HG03066 (cell line): ENCODE measurements at regions not wholly inside any gene's neighbourhood (a gene's known extent, or its start where the extent isn't known, plus 50 kb on each side); places are given as distances from the start of the nearest gene placed in this dataset.

Experiments used
- ATAC-seq: cut with Tn5 transposase; IDR thresholded peaks from one replicate; pipeline ENCODE4 v1.9.1; 2021; ENCODE audit warnings: low read depth; ENCODE audit not compliant: unreplicated experiment

DNA sequence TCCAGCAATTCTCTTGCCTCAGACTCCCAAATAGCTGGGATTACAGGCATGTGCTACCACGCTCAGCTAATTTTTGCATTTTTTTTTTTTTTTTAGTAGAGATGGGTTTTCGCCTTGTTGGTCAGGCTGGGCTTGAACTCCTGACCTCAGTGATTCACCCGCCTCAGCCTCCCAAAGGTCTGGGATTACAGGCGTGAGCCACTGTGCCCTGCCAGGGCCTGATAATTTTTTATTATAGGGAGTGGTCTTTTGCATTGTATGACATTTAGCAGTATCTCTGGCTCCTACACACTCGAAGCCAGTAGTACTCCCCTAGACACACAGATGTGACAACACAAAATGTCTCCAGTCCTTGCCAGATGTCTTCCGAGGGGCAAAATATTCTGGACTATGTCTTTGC lies 124.0 kb downstream of the DKK1 start:
- ATAC-seq: no peak

DNA sequence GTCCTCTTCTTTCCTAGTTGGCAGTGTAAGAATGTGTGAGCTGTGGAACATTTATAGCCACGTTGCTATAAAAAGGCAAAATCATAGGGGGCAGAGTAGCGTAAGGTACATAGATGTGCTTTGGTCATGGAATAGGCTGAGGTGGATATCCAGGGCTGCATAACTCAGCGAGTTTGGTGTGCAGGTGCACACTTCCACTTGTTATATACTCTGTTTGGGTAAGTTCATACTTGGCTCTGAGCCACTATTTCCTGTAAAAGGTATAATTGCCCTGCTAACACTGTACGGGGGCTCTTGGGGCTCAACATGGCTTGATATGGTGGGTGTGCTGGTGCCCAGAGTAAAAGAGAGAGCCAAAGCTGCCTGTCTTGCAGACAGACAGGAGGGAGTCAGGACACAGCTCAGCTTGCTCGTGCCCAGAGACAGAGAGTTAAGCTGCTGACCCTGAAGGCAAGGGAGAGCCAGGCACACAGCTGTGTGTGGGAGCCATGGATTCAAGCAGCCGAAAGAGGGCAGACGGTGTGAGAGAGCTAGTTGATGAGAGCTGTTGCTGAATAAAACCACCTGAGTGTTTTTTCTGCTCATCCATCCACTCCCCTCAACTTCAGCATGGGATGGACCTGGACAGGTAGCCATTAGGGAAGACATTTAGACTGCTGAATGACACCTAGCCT lies 126.7 kb downstream of the DKK1 start:
- ATAC-seq: no peak

DNA sequence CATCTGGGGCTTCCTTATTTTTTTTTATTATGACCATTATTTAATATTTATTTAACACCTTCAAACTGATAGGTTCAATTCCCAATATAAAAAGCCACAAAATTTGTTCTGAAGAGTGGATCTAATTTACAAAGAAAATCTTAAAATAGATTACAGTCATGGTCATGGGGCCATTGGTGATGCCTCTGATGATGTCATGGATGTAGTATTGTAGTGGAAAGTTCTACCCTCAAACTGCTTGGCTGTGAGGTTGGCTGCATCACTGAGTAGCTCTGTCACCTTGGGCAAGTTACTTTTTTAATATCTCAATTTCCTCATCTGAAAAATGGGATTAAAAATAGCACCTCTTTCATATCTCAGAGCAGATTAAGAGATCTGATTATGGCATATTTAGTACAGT lies 128.5 kb downstream of the DKK1 start:
- no peak for ATAC-seq

- ATAC-seq: no peak
Measured at GRCh38 chr10:52443419-52444388, 129.6 kb downstream of the DKK1 start.

GRCh38 chr10:52446391-52446790 lies 132.3 kb downstream of the DKK1 start:
- ATAC-seq: no peak

DNA sequence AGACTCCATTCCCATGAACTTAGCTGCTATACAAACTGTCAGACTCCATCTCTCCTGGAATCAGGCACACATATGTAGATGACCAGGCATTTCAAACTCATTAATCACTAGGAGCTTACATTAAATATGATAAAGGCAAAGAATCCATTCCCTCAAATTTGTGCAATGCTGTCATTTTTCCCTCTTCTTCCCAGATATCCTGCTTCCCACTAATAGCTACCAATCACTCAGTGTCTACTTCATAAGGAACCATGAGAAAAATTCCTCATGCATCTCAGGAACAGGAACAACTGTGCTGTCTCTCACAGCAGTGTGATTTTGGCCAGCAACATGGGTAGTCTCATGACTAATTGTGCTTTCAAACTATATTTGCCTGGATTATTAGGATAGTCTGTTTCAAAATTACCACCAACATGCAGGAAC lies 133.9 kb downstream of the DKK1 start:
- no peak for ATAC-seq

GRCh38 chr10:52450762-52451291 lies 136.7 kb downstream of the DKK1 start:
- no peak for ATAC-seq

GRCh38 chr10:52451817-52452216 lies 137.7 kb downstream of the DKK1 start:
- ATAC-seq: no peak

GRCh38 chr10:52452600-52453493 lies 138.8 kb downstream of the DKK1 start:
- ATAC-seq: no peak

- ATAC-seq: no peak
Measured at GRCh38 chr10:52453501-52453900, 139.4 kb downstream of the DKK1 start.

GRCh38 chr10:52454491-52454890 lies 140.4 kb downstream of the DKK1 start:
- ATAC-seq: no peak

DNA sequence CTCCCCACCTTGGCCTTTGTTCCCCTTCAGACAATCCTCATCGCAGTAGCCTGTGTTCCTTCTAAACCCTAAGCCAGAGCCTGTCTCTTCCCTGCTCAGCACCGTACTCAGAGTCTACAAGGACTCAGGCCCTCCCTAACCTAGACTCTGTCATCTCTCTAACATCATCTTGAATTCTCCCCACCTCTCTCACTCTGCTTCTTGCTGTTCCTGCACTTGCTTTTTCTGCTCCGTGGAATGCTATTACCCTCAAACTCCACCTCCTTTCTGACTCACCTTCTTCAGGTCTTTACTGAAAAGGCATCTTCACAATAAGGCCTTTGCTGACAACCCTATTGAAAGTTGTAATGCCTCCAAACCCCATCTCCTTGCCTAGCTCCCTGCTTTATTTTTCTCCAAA lies 141.0 kb downstream of the DKK1 start:
- no peak for ATAC-seq

DNA sequence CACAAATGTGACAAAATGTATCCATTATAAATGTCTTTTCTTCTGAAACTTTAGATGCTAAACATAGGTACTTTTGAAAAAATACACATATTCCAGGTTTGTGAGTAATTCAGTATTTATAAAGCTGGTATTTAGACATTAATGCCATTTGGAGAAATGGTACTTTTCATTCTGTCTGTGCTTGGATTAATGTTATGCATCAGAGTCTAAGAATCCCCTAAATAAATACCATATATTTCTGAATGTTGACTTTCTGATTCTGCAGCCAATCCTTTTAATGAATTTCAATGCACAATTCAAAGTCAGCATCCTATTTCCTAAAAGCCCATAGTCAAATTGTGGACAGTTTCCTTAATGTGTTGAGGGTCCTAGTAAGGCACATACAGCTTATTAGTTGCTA lies 145.0 kb downstream of the DKK1 start:
- no peak for ATAC-seq

DNA sequence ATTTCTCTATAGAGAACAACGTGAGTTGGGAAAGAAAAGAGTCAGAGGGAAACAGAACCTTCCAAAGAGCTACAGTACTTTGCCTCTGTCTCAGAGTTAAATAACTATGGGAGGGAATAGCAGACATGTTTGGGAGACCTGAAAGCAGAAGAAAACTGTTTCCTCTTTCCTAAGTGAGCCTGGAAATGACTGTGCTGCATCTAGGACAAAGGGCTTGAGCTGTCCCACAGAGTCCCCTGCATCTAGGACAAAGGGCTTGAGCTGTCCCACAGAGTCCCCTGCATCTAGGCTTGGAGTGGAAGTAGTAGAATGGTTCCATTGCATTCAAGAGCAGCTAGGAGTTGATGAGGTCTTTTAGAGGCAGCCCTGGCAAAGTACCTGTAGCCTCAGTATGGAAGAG lies 149.7 kb downstream of the DKK1 start:
- no peak for ATAC-seq

DNA sequence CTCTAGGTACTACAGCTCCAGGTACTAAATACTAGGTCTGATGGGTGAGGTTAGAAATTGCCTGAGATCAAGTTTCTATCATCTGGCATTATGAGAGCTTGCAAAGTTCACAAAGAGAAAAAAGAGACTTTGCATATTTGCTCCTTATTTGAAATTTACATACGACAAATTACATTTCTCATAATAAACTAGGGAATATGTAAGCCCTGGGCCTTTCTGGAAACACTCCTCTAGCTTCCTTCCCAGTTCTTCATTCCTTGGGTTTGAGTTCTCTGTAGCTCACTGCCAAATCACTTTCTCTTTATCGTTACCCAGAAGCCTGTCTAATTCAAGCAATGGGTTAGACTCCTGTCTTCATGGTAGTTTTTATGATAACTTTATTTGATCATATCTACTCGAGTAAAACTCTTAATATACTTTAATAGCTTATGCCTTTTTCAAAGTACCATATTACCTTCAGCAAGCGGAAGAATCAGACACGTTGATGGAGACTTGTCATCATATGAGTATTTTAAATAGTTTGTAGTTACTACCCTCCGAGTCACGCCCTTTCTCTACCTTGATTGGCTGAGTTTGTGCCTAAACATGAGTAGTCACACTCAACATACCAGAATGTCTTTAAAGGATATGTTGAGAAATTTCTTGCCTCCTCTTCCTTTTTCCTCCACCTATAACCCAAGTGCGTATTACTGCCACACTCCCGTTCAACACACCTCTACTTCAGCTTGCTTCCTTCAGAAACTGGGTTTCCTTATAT lies 150.5 kb downstream of the DKK1 start:
- no peak for ATAC-seq

GRCh38 chr10:52465202-52465601 lies 151.1 kb downstream of the DKK1 start:
- ATAC-seq: no peak

GRCh38 chr10:52466464-52466863 lies 152.4 kb downstream of the DKK1 start:
- ATAC-seq: no peak

DNA sequence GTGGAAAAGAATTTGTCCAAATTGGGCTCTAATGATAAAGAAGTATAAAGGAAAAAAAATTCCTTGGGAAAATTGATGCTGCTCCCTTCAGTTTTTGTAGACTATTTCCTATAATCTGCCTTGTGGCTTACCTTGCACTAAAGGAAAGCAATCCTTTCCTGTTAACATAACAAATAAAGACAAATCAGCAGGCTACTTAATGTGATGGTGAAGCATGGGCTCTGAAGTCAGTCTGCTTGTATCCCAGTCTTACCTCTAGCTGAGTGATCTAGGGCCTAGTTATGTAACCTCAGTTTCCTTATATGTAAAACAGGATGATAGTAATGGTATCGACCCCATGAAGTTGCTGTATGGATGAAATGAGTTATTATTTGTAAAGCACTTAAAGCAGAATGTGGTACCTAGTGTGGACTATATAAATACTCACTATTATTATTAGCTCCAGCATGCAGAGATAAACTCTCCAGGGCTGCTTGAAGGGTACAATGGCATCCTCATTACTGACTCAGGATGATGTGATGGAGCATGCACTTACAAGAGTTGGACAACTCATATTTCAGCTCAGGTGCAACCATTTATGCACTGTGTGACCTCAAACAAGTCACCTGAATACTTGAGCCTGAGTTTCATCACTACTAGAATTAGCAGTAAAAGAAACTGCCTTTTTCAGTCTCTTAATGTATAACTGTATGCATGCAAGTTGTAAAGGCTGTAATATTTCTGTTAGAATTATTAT lies 156.1 kb downstream of the DKK1 start:
- no peak for ATAC-seq
